GM12873 (cell line): ENCODE measurements at regions not wholly inside any gene's neighbourhood (a gene's known extent, or its start where the extent isn't known, plus 50 kb on each side); places are given as distances from the start of the nearest gene placed in this dataset.

Source experiments
- TF ChIP-seq, protein P1 (sequence below): IDR thresholded peaks from 2 replicates; pipeline ENCODE4 v1.5.1; 2012; ENCODE audit warnings: low read depth, mild to moderate bottlenecking, moderate library complexity, low read length, control low read depth; ENCODE audit not compliant: insufficient read depth; ENCODE audit errors: missing control alignments

DNA sequence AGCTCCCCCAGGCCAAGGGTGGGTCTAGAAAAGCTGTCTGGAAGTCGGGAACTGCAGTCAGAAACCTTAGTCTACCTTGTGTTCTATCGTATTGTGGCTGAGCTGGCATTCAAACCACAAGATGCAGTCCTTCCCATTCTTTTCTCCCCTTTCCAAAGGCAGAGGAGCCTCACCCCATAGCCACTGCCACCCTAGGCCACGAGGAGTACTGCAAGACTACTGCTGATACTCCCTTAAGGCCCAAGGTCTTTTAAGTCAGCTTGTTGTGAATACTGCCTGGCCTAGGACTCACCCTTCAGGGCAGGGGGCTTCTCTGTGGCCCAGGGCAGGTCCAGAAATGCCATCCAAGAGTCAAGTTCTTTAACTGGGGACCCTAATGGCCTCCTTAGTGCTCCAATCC is 214.5 kb upstream of the CNTNAP2 start:
- TF ChIP-seq, protein P1, sequence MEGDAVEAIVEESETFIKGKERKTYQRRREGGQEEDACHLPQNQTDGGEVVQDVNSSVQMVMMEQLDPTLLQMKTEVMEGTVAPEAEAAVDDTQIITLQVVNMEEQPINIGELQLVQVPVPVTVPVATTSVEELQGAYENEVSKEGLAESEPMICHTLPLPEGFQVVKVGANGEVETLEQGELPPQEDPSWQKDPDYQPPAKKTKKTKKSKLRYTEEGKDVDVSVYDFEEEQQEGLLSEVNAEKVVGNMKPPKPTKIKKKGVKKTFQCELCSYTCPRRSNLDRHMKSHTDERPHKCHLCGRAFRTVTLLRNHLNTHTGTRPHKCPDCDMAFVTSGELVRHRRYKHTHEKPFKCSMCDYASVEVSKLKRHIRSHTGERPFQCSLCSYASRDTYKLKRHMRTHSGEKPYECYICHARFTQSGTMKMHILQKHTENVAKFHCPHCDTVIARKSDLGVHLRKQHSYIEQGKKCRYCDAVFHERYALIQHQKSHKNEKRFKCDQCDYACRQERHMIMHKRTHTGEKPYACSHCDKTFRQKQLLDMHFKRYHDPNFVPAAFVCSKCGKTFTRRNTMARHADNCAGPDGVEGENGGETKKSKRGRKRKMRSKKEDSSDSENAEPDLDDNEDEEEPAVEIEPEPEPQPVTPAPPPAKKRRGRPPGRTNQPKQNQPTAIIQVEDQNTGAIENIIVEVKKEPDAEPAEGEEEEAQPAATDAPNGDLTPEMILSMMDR = no peak

GRCh38 chr7:145899938-145900337 is 216.7 kb upstream of the CNTNAP2 start:
- TF ChIP-seq, protein P1 = no peak

DNA sequence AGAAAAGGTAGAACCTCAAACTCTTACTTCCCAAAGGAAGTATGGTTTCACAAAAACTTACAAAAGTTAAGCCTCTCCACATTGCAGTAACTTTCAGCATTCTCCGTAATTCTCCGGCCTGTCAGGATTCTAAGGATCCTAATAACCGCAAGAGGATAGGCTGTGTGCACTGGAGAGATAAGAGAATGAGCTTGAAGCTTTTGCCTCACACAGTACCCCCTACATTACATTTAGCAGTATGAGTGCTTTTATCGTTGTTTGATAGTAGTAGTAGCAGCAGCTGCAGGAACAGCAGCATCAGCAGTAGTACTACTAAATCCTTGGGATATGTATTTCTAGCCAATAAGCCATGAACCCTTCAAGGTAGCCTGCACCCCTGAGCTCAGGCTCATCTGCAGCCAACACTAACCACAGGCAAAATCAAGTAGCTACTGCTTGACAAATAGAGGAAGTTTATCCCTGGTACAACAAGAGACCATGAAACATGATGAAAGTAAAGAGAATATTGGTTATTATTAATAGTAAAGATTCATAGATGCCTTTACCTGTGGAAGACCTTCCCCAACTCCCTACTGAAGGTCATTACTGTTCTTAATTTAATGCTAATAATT is 222.6 kb upstream of the CNTNAP2 start:
- TF ChIP-seq, protein P1 = no peak

GRCh38 chr7:145884716-145885514 is 231.7 kb upstream of the CNTNAP2 start:
- TF ChIP-seq, protein P1 = no peak

- TF ChIP-seq, protein P1 = no peak
Measured at GRCh38 chr7:145876376-145876775, 240.2 kb upstream of the CNTNAP2 start.

DNA sequence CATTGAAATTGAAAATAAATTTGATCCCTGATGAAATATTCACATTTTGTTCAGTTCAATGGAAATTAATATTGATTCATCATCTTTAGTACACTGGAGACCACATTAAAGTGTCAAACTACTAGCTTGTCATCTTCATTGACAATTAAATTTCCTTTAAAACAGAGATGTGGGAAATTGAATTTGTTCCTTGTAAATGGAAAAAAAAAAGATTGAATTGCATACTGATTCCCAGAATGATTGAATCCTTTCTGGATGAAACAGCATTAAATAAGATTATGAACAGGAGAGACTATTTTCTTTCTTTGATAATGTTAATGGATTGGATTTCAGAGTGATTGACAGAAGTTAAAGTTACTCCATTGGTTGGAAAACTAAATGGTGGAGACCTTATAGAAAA is 241.3 kb upstream of the CNTNAP2 start:
- TF ChIP-seq, protein P1 = no peak

GRCh38 chr7:145868935-145869334 is 247.7 kb upstream of the CNTNAP2 start:
- TF ChIP-seq, protein P1 = no peak
